Ectodermal cell (in vitro differentiated cells): ENCODE measurements at regions not wholly inside any gene's neighbourhood (a gene's known extent, or its start where the extent isn't known, plus 50 kb on each side); places are given as distances from the start of the nearest gene placed in this dataset.

ENCODE experiments used
- H3K27ac ChIP-seq: 2 replicates; pipeline ENCODE4 v1.7.0; 2013; ENCODE audit warnings: mild to moderate bottlenecking, low read depth, low read length; ENCODE audit not compliant: insufficient read depth, poor library complexity, severe bottlenecking
- H3K27me3 ChIP-seq: 2 replicates; pipeline ENCODE4 v1.7.0; 2013; ENCODE audit warnings: mild to moderate bottlenecking, low read length; ENCODE audit not compliant: insufficient read depth, control insufficient read depth, poor library complexity, severe bottlenecking
- H3K36me3 ChIP-seq: one replicate; pipeline ENCODE4 v1.7.0; 2013; ENCODE audit warnings: low read length; ENCODE audit not compliant: control insufficient read depth, insufficient read depth
- H3K4me1 ChIP-seq: one replicate; pipeline ENCODE4 v1.7.0; 2013; ENCODE audit warnings: low read length; ENCODE audit not compliant: control insufficient read depth, insufficient read depth
- H3K4me3 ChIP-seq: 2 replicates; pipeline ENCODE4 v1.7.0; 2013; ENCODE audit warnings: low read depth, low read length, control low read depth; ENCODE audit not compliant: insufficient read depth
- H3K9me3 ChIP-seq: 2 replicates; pipeline ENCODE4 v1.7.0; 2013; ENCODE audit warnings: mild to moderate bottlenecking, low read length, moderate library complexity; ENCODE audit not compliant: control insufficient read depth
- WGBS, 2 experiments: methylation state at CpG; one replicate each; pipeline ENCODE4 v1.1.7; 2013; ENCODE audit warnings: missing lambda C conversion rate in 2 of 2; 5-methylcytosine and 5-hydroxymethylcytosine counted together

- no peaks in the 10 kb centered on the region for H3K36me3 ChIP-seq
- H3K27ac ChIP-seq: no peak overlapping the region
- no peaks in the 10 kb centered on the region for H3K9me3 ChIP-seq
- H3K4me3 ChIP-seq: no peak overlapping the region
- no peaks in the 10 kb centered on the region for H3K27me3 ChIP-seq
- no peaks in the 10 kb centered on the region for H3K4me1 ChIP-seq
- WGBS, 2 experiments: 65 to 70% methylated on average over 4 of the region's 4 CpGs
These were observed 56.8 kb upstream of the IRF2BP2 start for GRCh38 chr1:234666761-234667160.

GRCh38 chr1:234665975-234666605 lies 56.1 kb upstream of the IRF2BP2 start:
- no peaks in the 10 kb centered on the region for H3K27me3 ChIP-seq
- no peaks in the 10 kb centered on the region for H3K36me3 ChIP-seq
- no peaks in the 10 kb centered on the region for H3K9me3 ChIP-seq
- H3K27ac ChIP-seq: no peak overlapping the region
- no peaks in the 10 kb centered on the region for H3K4me1 ChIP-seq
- 94 to 96% methylated on average over 6 of the region's 6 CpGs for WGBS, 2 experiments
- H3K4me3 ChIP-seq: no peak overlapping the region

- no peak overlapping the region for H3K4me3 ChIP-seq
- peaks cover 4% of the 10 kb centered on the region for H3K4me1 ChIP-seq
- WGBS, 2 experiments: 91 to 93% methylated on average over 8 of the region's 8 CpGs
- H3K9me3 ChIP-seq: no peaks in the 10 kb centered on the region
- H3K27me3 ChIP-seq: no peaks in the 10 kb centered on the region
- no peaks in the 10 kb centered on the region for H3K36me3 ChIP-seq
- no peak overlapping the region for H3K27ac ChIP-seq
These were observed 52.2 kb upstream of the IRF2BP2 start for GRCh38 chr1:234662148-234662547.

- H3K4me1 ChIP-seq: peaks cover 4% of the 10 kb centered on the region
- WGBS, 2 experiments: 94 to 96% methylated on average over 11 of the region's 11 CpGs
- H3K4me3 ChIP-seq: no peak overlapping the region
- H3K27me3 ChIP-seq: no peaks in the 10 kb centered on the region
- H3K9me3 ChIP-seq: no peaks in the 10 kb centered on the region
- no peaks in the 10 kb centered on the region for H3K36me3 ChIP-seq
- H3K27ac ChIP-seq: no peak overlapping the region
These were observed 51.4 kb upstream of the IRF2BP2 start for GRCh38 chr1:234661317-234661928.

GRCh38 chr1:234660536-234661316 lies 50.7 kb upstream of the IRF2BP2 start:
- 93 to 94% methylated on average over 17 to 18 of the region's 18 CpGs for WGBS, 2 experiments
- Histone ChIP-seq H3K4me3 (no peak overlapping the region), H3K36me3 (no peaks in the 10 kb centered on the region), H3K27me3 (no peaks in the 10 kb centered on the region), H3K4me1 (peaks cover 4% of the 10 kb centered on the region), H3K27ac (no peak overlapping the region), H3K9me3 (no peaks in the 10 kb centered on the region)
